Endothelial cell of umbilical vein (primary cell): ENCODE measurements at regions not wholly inside any gene's neighbourhood (a gene's known extent, or its start where the extent isn't known, plus 50 kb on each side); places are given as distances from the start of the nearest gene placed in this dataset.

Experiments used
- BruUV-seq: library from RNA; stranded (reverse); fragments of 400-500 nt; replicated peaks from 2 replicates; lab custom pipeline; 2021; lab: Mats Ljungman, UMichigan
- CTCF ChIA-PET: fragments of 300-600, 350-600 bp; sonication (Branson Sonifier 250); formaldehyde crosslinking; loops from one replicate; lab custom pipeline; 2021; ENCODE audit warnings: antibody characterized with exemption, inconsistent platforms; lab: Charles Lee
- POLR2A ChIA-PET: fragments of 300-600, 350-600 bp; sonication (Branson Sonifier 250); formaldehyde crosslinking; loops from one replicate; lab custom pipeline; 2021; ENCODE audit warnings: antibody characterized with exemption, inconsistent platforms; lab: Charles Lee
- DNase-seq: peaks from one replicate; pipeline ENCODE4 v3.0.0-alpha.2; 2011; ENCODE audit warnings: low read depth, low spot score
- FAIRE-seq: peaks from 2 replicates; lab custom pipeline; 2011; peaks lifted over from hg19 to GRCh38; lab: Jason Lieb, UNC
- H2AFZ ChIP-seq: 2 replicates; pipeline ENCODE4 v1.6.0; 2012; ENCODE audit warnings: low read depth, low read length, control low read depth, inconsistent platforms
- H3K27ac ChIP-seq: 2 replicates; pipeline ENCODE4 v1.5.1; 2011; ENCODE audit warnings: low read depth, mild to moderate bottlenecking, control low read depth, low read length, moderate library complexity; ENCODE audit not compliant: insufficient read depth
- H3K27me3 ChIP-seq, 2 experiments: 2 replicates each; pipeline versions ENCODE4 v1.6.0 to v1.6.1; 2011; ENCODE audit warnings: low read length in 2 of 2, mixed read lengths in 1 of 2; ENCODE audit not compliant: control insufficient read depth in 2 of 2, insufficient read depth in 2 of 2
- H3K36me3 ChIP-seq, 2 experiments: 2 replicates in 1 of 2; 3 replicates in 1 of 2; pipeline ENCODE4 v1.5.1; 2011; ENCODE audit warnings: low read length in 2 of 2, mild to moderate bottlenecking in 1 of 2, moderate library complexity in 1 of 2; ENCODE audit not compliant: control insufficient read depth in 2 of 2, insufficient read depth in 2 of 2; ENCODE audit errors: extremely low read depth in 1 of 2
- H3K4me1 ChIP-seq: 3 replicates; pipeline ENCODE4 v1.5.1; 2011; ENCODE audit warnings: mild to moderate bottlenecking, low read length; ENCODE audit not compliant: control insufficient read depth, insufficient read depth; ENCODE audit errors: extremely low read depth
- H3K4me2 ChIP-seq: 2 replicates; pipeline ENCODE4 v1.6.1; 2011; ENCODE audit warnings: low read length, control low read depth, mixed read lengths; ENCODE audit not compliant: insufficient read depth
- H3K4me3 ChIP-seq, 3 experiments: fragments of 200-600 bp in 1 of 3; sonication (generic), shearing (Covaris generic) in 1 of 3; replicated peaks in 1 of 3; 2 replicates each; pipeline ENCODE4 v1.5.1; 2011 to 2016; ENCODE audit warnings: control low read depth in 3 of 3, low read length in 3 of 3, mild to moderate bottlenecking in 2 of 3, inconsistent platforms in 1 of 3, low read depth in 1 of 3, moderate library complexity in 1 of 3; ENCODE audit not compliant: insufficient read depth in 1 of 3
- H3K79me2 ChIP-seq: 2 replicates; pipeline ENCODE4 v1.6.0; 2012; ENCODE audit warnings: low read length, inconsistent platforms; ENCODE audit not compliant: control insufficient read depth, insufficient read depth
- H3K9ac ChIP-seq: replicated peaks from 2 replicates; pipeline ENCODE3; 2011; ENCODE audit warnings: low read length, control low read depth; ENCODE audit not compliant: insufficient read depth; ENCODE audit errors: extremely low read depth
- H3K9me1 ChIP-seq: replicated peaks from 3 replicates; pipeline ENCODE4 v1.6.0; 2011; ENCODE audit warnings: mild to moderate bottlenecking, low read length; ENCODE audit not compliant: control insufficient read depth, insufficient read depth; ENCODE audit errors: extremely low read depth
- H3K9me3 ChIP-seq: replicated peaks from 2 replicates; pipeline ENCODE4 v1.5.1; 2012; ENCODE audit warnings: low read length, inconsistent platforms; ENCODE audit not compliant: control insufficient read depth, insufficient read depth
- H4K20me1 ChIP-seq: replicated peaks from 2 replicates; pipeline ENCODE3; 2011; ENCODE audit warnings: mild to moderate bottlenecking, low read length; ENCODE audit not compliant: control insufficient read depth, insufficient read depth; ENCODE audit errors: extremely low read depth
- CTCF ChIP-seq, 2 donors: IDR thresholded peaks; 1 replicate in 1 of 2; 2 replicates in 1 of 2; pipeline ENCODE4 v1.5.1; 2011; ENCODE audit warnings: low read length in 2 of 2, mild to moderate bottlenecking in 2 of 2, moderate library complexity in 2 of 2, control low read depth in 1 of 2, inconsistent platforms in 1 of 2, low read depth in 1 of 2; ENCODE audit not compliant: insufficient read depth in 1 of 2; ENCODE audit errors: extremely low read depth in 1 of 2
- EZH2 ChIP-seq: IDR thresholded peaks from 2 replicates; pipeline ENCODE4 v1.6.1; 2012; ENCODE audit warnings: borderline replicate concordance, low read depth, mild to moderate bottlenecking, moderate library complexity, low read length, inconsistent platforms; ENCODE audit not compliant: severe bottlenecking
- FOS ChIP-seq: IDR thresholded peaks from 2 replicates; pipeline ENCODE4 v1.6.1; 2011; ENCODE audit warnings: mild to moderate bottlenecking, low read length, moderate library complexity, borderline replicate concordance; ENCODE audit not compliant: insufficient read depth
- GATA2 ChIP-seq: IDR thresholded peaks from 2 replicates; pipeline ENCODE4 v1.7.0; 2011; ENCODE audit warnings: low read depth, mild to moderate bottlenecking, moderate library complexity, mixed read lengths, low read length; ENCODE audit not compliant: insufficient read length, insufficient read depth
- JUN ChIP-seq: IDR thresholded peaks from 2 replicates; pipeline ENCODE4 v1.6.1; 2011; ENCODE audit warnings: borderline replicate concordance, low read depth; ENCODE audit not compliant: insufficient read length, insufficient read depth
- MYC ChIP-seq: IDR thresholded peaks from one replicate; pipeline ENCODE4 v1.6.1; 2011; ENCODE audit warnings: mild to moderate bottlenecking, low read depth, low read length
- POLR2A ChIP-seq: IDR thresholded peaks from 2 replicates; pipeline ENCODE4 v1.6.1; 2012; ENCODE audit warnings: low read depth, mild to moderate bottlenecking, control low read depth, low read length
- POLR2AphosphoS5 ChIP-seq: IDR thresholded peaks from 2 replicates; pipeline ENCODE4 v1.6.1; 2012; ENCODE audit warnings: low read depth, mild to moderate bottlenecking, control low read depth, low read length, moderate library complexity; ENCODE audit not compliant: insufficient read depth
- dilution Hi-C: fragments of 300-500 bp; cut with MboI; formaldehyde crosslinking; loops from one replicate; pipeline ENCODE4 v1.15.0; 2019; ENCODE audit warnings: low sequenced_read_pairs; ENCODE audit not compliant: extremely low pct_ligation_motif_present
- intact Hi-C: fragments of 100-400 bp; cut with micrococcal nuclease; formaldehyde crosslinking; loops from one replicate; pipeline ENCODE4 v1.10.0; 2022
- TF ChIP-seq, protein P1 (sequence below): IDR thresholded peaks from 2 replicates; pipeline ENCODE4 v1.6.1; 2011; ENCODE audit not compliant: insufficient read depth, insufficient read length

DNA sequence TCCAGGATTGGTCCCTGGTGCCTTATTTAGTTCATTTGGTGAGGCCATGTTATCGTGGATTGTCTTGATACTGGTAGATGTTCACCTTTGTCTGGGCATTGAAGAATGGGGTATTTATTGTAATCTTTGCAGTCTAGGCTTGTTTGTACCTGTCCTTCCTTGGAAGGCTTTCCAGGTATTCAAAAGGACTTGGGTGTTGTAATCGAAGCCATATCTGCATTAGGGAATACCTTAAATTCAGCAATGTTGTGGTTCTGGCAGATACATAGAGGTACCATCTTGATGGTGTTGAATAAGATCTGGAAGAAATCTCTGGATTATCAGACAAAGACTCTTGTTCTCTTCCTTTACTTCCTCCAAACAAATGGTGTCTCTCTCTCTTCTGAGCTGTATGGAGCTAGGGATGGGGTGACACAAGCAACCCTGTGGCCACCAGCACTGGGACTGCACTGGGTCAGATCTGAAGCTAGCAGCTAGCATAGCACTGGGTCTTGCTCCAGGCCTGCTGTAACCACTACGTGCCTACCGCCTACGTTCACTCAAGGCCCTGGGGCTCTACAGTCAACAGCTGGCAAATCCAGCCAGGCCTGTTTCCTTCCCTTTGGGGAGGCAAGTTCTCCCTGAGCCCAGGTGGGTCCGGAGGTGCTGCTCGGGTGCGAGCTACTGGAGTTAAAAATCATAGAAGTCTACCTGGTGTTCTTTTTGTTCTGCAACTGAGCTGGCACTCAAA, 261.1 kb upstream of the CITED2 start:
- Histone ChIP-seq H4K20me1 (no peaks in the 10 kb centered on the region), H3K9me3 (no peaks in the 10 kb centered on the region), H3K36me3 (no peaks in the 10 kb centered on the region), H3K4me2 (no peak overlapping the region), H3K9me1 (no peaks in the 10 kb centered on the region), H3K79me2 (no peaks in the 10 kb centered on the region), H3K4me1 (no peaks in the 10 kb centered on the region), H3K27ac (no peak overlapping the region), H3K4me3 (no peak overlapping the region), H2AFZ (no peak overlapping the region), H3K27me3 (no peaks in the 10 kb centered on the region), H3K9ac (no peak overlapping the region)
- dilution Hi-C loops: no loop called here
- POLR2A ChIA-PET: no interaction called here
- intact Hi-C loops: no loop called here
- BruUV-seq: no TSS peak
- CTCF ChIA-PET: interaction anchor here (1.0 kb wide), 1 partner anchor 10 kb away, joined by 3 read pairs; no protein-coding TSS in a partner anchor
- FAIRE-seq (no peak), DNase-seq (no peak)
- TF ChIP-seq, protein P1, sequence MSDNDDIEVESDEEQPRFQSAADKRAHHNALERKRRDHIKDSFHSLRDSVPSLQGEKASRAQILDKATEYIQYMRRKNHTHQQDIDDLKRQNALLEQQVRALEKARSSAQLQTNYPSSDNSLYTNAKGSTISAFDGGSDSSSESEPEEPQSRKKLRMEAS: no peak
- TF ChIP-seq POLR2A (no peak), EZH2 (no peak), CTCF (IDR thresholded peaks at IDR 0.05; ENCODE audit: extremely low read depth in 1 of 2, insufficient read depth in 1 of 2, low read depth in 1 of 2, low read length in 2 of 2) (no peak), JUN (no peak), FOS (no peak), GATA2 (no peak), MYC (no peak), POLR2AphosphoS5 (no peak)
